Activated CD4-positive, CD25-positive, alpha-beta regulatory T cell treated with anti-CD3 and anti-CD28 coated beads, Interleukin-2, amount 50 U/mL, for 72 hours (primary cell): ENCODE measurements at regions not wholly inside any gene's neighbourhood (a gene's known extent, or its start where the extent isn't known, plus 50 kb on each side); places are given as distances from the start of the nearest gene placed in this dataset.
"Not testable (repeated sequence)": the region's sequence is repeated elsewhere in the genome, so short reads cannot be mapped to it uniquely, and the experiment has no call there.

Experiments used
- DNase-seq: peaks from one replicate; pipeline ENCODE4 v3.0.0; 2021

DNA sequence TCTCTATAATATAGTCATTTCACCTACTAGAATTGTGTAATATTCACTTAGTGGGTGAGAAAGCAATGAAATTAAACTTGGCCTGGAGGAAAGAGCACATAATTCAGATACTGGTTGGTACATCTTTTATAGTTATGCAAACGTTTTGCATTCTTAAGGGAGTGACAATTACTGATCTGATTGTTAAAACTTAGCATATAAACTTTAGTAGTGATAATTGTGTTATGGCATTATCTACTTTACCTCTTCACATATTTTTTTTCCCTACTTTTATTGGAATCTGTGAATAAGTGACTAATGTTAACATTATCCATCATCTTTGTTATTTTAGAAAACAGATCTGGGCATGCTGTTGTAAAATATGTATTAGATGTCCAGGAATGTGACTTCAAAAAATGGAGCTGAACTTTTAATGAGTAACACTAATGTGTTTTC is 217.4 kb upstream of the GIMD1 start:
- no peak for DNase-seq

- no peak for DNase-seq
Measured at GRCh38 chr4:106584337-106584989, 215.9 kb upstream of the GIMD1 start.

DNA sequence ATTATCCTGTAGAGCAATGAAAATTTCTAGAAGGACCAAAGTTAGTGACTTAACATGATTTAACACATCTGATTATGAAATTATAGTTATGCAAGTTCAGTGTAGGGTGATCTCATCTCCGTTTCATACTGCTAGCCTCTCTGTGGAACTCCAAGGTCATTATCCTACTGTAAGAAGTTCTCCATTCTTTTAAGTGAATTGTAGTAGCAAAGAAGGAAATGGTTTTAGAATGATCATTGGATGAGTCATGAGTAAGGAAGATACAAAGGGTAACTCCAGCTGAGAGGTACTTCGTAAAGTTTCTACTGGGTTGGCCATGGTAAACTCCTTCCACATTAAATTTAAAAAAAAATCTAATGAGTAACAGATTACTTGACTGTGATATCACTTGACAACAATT is 215.0 kb upstream of the GIMD1 start:
- DNase-seq: no peak

DNA sequence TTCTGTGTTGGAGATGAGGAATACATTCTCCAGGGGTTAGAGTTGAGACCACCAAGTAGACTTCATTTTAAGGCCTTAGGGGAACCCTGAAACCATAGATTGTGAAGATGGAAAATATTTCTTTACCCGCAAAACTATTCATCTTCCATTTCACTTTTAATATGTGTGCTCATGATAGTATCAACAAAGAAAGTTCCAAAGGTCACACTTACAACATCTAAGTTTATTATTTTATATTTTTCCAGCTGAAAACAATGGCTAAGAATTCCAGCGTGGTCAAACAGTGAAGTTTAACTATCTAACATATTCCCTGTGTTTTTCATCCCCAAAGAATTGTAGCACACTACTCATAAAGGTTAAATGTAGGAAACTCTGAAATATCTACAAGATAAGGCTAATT is 214.5 kb upstream of the GIMD1 start:
- no peak for DNase-seq

DNA sequence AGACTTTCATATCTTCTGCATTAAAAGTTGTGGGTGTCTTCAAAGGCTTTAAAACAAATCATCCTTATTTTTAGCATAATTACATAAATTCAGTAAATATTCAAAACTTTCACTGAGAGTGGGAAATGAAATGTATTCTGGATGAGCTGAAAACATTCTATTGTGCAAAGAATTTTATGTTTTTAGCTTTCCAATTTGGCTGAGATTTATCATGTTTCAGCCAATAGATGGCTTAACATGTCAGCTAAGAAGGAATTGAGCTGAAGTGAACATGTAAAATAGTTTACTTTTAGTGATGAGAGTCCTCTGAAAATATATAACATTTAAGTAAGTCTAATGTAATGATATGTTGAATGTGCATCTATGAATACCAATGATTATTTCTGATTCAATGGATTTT is 213.5 kb upstream of the GIMD1 start:
- DNase-seq: no peak

DNA sequence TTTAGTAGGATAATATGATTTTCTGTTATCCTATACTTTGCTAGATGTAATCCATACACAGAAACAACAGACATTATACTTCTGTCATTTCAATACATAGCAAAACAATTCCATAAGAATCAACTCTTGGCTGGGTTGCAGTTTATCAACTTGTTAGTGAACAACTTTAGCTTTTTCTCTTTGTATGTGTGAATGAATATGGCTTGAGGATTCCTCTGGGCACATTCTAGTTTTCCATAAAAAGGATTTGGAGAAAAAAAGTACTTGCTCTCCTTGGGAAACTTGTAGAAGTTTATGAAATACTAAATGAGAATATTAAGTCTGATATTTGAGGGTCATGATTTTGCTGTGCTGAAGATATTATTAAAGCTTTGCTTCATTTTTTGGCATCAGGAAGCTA is 210.7 kb upstream of the GIMD1 start:
- DNase-seq: no peak

DNA sequence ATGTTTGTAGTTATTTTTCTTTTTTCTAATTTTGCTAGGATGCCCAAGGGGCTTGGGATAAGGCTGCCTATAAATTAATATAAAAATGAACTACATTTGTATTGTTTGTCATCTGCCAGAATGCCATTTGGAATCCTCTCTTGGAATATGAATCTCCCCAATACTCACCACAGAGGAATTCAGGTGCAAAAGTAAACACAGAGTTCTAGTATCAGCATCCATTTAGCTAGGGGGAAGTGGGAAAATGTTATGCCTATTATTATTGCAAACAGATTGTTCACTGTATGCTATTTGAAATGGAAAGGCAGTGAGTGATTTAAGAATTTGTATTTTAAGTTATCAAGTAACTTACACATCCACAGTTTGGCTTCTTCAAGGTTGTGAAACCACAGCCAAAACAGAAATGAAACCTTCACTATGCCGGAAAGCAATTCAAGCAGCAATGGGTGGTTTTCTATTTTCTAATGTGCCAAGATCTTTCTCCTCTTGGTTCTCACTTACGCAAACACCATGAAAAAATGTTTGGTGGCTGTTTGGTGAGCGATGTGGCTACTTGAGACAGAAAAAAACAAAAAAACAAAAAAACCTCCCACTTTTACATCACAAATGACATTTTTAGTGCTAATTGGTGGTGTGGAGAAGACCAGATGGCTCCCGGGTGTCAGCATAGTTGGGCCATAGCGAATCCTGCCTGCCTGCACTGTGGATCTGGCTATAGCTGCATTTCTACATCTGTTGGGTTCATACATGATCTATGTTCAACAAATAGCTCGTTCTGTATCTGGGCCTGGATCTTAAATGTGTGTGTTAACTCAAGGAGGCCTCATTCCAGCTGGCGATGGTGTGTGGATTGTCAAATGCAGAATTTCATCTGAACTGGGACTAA is 200.8 kb upstream of the GIMD1 start:
- no peak for DNase-seq

DNA sequence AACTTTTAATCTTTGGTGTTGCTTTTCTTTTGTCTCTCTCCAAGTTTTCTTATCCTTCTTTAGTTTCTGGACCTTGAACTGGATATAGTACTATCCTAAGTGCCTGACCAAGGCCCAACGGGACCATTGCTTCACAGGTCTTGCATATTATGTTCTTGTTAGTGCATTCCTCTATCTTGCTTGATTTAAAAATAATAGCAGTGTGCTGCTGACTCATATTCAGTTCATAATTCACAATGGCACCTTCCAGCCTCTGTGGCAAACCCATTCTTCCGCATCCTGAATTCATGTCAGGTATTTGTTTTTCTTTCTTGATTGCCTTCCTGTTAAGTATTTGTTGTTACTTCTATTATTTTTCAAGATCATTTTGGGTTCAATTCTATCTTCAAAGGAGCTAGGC is 197.1 kb upstream of the GIMD1 start:
- DNase-seq: no peak

- not testable (repeated sequence) for DNase-seq
Measured at GRCh38 chr4:106563637-106564036, 195.1 kb upstream of the GIMD1 start.

GRCh38 chr4:106551724-106552123 is 183.1 kb upstream of the GIMD1 start:
- DNase-seq: no peak

DNA sequence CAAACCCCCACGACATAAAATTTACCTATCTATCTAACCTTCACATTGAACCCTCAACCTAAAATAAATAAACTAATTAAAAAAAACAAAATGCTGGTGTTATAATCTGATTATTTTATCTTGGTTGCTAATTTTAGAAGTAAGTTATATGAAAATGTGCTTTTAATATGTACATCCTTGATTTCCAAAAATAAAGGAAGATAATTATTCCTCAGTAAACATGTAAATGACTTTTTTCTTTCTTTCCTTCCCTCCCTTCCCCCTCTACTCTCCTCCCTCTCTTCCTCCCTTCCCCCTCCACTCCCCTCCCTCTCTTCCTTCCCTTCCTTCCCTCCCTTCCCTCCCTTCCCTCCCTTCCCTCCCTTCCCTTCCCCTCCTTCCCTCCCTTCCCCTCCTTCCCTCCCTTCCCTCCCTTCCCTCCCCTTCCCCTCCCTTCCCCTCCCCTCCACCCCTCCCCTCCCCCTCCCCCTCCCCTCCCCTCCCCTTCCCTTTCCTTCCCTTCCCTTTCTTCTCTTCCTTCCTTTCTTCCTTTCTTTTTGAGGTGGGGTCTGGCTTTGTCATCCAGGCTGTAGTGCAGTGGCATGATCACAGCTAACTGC is 180.0 kb upstream of the GIMD1 start:
- DNase-seq: no peak

DNA sequence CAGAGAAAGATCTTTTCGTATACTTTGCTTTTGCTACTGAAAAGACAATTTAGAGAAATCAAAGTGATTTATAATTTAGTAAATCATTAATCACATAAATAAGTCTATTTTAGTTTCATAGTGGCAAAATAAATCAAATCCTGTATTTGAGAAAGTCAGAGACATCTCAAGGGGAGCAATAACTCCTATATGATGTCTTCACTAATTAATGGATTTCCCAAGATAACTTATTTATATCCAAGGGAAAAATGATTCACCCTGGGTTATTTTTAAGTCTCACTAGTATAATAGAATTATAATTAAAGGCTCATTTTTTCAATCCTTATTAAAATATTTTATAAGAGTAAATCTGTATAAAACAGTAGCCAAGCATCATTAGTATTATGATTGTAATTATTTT is 177.8 kb upstream of the GIMD1 start:
- DNase-seq: no peak

DNA sequence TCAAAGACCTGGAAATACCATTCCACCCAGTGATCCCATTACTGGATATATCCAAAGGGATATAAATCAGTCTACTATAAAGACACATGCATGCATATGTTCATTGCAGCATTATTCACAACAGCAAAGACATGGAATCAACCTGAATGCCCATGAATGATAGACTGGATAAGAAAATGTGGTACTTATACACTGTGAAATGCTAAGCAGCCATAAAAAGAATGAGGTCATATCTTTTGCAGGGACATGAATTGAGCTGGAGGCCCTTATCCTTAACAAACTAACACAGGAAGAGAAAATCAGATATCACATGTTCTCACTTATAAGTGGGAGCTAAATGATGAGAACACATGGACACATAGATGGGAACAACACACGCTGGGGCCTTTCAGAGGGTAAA is 174.0 kb upstream of the GIMD1 start:
- DNase-seq: not testable (repeated sequence)

GRCh38 chr4:106541253-106541652 is 172.7 kb upstream of the GIMD1 start:
- DNase-seq: no peak

- DNase-seq: no peak
Measured at GRCh38 chr4:106530821-106531220, 162.2 kb upstream of the GIMD1 start.

- no peak for DNase-seq
Measured at GRCh38 chr4:106530024-106530361, 161.4 kb upstream of the GIMD1 start.

DNA sequence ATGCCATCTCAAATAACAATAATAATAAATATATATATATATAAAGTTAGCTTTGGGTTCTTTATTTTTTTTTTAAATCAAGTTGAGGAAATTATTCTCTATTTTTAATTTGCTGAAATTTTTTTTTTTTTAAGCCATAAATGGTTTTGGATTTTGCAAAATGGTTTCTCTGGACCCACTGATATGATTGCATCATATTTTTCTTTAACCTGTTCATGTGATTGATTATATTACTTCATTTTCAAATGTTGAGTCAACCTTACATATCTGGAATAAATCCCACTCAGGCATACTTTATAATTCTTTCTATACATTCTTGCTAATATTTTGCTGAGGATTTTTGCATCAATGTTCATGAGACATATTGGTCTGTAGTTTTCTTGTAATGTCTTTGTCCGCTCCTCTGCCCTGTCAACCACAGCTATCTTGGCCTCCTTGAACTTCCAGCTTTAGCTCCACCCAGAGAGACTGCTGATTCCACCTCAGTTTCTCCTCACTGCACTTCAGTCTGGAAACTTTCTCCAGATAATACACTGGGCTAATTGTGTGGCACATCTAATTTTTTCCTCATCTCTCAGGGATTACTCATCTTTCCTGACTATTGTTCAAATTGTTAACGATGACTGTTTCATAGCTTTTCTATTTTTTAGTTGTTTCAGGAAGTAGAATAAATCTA is 160.9 kb upstream of the GIMD1 start:
- no peak for DNase-seq

DNA sequence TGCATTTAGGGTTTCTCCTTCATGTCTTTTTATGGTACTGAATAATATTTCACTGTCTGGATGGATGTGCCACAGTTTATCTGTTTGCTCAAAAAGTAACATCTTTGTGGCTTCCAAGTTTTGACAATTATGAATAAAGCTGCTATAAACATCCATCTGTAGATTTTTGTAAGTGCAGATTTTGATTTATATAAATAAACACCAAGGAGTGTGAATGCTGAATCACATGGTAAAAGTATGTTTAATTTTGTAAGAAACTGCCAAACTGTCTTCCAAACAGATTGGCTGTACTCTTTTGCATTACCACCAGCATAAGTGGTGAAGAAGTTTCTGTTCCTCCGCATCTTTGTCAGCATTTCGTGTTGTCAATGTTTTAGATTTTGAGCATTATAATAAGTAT is 158.7 kb upstream of the GIMD1 start:
- DNase-seq: no peak

DNA sequence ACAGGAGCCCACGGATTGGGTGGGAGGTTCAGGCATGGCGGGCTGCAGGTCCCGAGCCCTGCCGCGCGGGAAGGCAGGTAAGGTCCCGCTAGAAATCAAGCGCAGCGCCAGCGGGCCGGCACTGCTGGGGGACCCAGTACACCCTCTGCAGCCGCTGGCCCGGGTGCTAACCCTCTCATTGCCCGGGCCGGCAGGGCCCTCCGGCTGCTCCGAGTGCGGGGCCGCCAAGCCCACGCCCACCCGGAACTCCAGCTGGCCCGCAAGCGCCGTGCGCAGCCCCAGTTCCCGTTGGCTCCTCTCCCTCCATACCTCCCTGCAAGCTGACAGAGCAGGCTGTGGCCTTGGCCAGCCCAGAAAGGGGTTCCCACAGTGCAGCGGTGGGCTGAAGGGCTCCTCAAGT is 156.8 kb upstream of the GIMD1 start:
- not testable (repeated sequence) for DNase-seq

DNA sequence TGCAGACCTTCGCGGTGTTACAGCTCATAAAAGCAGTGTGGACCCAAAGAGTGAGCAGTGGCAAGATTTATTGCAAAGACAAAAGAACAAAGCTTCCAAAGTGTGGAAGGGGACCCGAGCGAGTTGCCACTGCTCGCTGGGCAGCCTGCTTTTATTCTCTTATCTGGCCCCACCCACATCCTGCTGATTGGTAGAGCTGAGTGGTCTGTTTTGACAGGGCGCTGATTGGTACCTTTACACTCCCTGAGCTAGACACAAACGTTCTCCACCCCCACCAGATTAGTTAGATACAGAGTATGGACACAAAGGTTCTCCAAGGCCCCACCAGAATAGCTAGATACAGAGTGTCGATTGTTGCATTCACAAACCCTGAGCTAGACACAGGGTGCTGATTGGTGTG is 156.2 kb upstream of the GIMD1 start:
- DNase-seq: not testable (repeated sequence)

- no peak for DNase-seq
Measured at GRCh38 chr4:106522839-106523238, 154.3 kb upstream of the GIMD1 start.

DNA sequence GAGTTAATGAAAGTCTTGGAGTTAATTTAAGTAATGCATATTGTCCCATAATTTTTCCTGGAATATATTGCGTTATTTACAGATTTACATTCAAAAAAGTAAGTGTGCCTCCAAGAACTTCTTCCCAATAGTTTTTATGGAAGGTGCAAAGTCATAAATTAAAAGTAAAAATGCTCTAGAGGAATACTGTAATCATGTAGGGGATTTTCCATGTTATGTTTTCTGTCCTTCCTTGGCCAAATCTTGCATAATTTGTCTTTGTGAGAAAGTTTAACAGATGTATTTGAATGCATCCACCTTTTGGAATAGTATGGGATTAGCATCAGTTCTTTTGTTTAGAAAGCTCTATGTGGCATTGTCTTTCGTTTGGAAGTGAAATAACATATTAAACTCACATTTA is 144.1 kb upstream of the GIMD1 start:
- no peak for DNase-seq

DNA sequence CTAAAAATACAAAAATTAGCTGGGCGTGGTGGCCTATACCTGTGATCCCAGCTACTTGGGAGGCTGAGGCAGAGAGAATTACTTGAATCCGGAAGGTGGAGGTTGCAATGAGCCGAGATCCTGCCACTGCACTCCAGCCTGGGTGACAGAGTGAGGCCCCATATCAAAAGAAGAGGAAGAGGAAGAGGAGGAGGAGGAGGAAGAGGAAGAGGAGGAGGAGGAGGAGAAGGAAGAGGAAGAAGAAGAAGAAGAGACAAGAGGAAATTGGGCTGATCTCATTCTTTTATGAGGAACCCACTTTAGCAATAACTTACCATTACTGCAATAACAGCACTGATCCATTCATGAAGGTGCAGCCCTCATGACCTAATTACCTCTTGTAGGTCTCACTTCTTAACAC is 138.9 kb upstream of the GIMD1 start:
- no peak for DNase-seq
